ENCODE measurements at regions not wholly inside any gene's neighbourhood (a gene's known extent, or its start where the extent isn't known, plus 50 kb on each side); places are given as distances from the start of the nearest gene placed in this dataset.

DNA sequence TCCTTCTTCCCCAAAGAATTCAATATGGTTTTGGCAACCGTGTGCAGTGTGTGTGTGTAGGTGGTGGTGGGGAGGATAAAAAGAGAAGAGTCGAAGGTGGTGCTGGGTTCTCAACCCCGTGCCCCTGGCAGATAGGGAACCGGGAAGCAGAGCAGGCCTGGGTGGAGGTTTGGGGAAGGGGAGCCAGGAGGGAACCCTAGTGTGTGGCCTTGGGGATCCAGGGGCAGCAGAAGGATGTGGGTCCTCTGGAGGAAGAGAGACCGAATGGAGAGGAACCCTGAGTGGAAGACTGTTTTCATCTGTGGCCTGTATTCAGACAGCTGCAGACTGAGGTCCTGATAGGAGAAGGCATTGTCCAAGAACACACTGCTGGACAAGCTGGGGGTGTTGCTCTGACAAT lies 73.3 kb upstream of the B3GAT1 start:
- TF ChIP-seq POLR2A (IDR thresholded peaks at IDR 0.05): no peak
- TF ChIP-seq, protein P1, sequence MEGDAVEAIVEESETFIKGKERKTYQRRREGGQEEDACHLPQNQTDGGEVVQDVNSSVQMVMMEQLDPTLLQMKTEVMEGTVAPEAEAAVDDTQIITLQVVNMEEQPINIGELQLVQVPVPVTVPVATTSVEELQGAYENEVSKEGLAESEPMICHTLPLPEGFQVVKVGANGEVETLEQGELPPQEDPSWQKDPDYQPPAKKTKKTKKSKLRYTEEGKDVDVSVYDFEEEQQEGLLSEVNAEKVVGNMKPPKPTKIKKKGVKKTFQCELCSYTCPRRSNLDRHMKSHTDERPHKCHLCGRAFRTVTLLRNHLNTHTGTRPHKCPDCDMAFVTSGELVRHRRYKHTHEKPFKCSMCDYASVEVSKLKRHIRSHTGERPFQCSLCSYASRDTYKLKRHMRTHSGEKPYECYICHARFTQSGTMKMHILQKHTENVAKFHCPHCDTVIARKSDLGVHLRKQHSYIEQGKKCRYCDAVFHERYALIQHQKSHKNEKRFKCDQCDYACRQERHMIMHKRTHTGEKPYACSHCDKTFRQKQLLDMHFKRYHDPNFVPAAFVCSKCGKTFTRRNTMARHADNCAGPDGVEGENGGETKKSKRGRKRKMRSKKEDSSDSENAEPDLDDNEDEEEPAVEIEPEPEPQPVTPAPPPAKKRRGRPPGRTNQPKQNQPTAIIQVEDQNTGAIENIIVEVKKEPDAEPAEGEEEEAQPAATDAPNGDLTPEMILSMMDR (IDR thresholded peaks at IDR 0.05): no peak

Data from heart left ventricle (tissue), 13 donors.